ENCODE measurements at regions not wholly inside any gene's neighbourhood (a gene's known extent, or its start where the extent isn't known, plus 50 kb on each side); places are given as distances from the start of the nearest gene placed in this dataset.
"Not testable (repeated sequence)": the region's sequence is repeated elsewhere in the genome, so short reads cannot be mapped to it uniquely, and the experiment has no call there.

DNA sequence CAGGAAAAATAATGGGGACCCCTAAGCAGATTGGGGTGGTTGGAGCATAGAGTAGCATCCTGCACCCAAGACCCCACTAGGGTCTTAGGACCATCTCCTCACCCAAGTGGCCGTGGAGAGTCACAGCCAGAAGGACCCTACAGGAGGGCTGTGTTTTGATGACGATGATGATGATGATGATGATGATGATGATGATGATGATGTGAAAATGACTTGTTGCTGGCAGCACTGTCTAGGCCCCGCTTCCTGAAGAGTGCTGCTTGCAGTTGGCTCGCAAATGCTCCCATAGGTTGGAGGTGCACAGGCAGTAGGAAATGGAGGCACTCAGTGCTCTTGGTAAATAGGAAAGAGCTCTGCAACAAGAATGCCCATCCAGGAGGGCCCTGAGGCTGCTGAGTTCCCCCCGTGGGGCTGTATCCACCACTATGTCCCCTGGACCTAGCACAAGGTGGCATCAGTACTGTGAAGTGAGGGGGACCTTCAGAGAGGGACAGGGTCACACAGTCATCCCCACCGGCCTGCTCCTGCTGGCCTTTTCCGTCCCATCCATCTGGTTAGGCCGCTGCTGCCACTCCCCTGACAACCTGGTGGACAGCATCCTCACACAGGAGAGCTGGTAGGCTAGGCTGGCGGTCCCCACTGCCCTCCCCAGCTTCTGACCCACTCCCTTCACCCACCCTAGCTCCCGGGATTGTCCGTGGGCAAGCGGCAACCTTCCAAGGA lies 139.6 kb downstream of the FOXD2 start:
- no peak for DNase-seq

DNA sequence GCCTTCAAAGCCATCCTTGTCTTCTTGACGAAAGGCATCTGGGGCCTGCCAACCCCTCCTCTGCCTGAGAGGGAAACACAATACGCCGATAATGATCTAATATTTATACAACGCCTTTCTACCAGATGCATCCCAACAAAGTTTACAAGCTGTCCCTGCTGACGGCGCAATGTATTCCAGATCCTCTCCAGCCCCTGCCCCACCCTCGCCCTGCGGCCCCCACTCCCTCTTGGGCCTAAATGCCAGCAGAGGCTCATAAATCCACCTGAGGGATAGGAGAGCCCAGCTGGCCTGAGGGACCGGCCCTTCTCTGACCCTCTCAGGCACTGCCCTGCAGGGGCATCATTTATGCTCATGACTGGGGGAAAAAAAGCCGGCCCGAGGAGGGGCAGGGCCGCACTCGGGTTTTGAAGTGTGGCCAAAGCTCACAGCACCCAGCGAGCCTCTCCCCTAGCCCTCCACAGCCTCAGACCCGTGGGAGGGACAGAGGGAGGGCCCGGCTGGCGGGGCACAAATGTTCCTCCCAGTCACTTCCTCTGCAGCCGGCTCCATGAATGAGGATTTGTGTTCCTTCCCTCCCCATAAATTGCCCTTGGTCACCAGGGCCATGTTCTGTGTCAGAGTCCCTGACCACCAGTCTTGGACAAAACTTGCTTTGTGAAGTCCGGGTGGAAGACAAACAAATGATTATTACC lies 140.3 kb downstream of the FOXD2 start:
- DNase-seq = no peak

DNA sequence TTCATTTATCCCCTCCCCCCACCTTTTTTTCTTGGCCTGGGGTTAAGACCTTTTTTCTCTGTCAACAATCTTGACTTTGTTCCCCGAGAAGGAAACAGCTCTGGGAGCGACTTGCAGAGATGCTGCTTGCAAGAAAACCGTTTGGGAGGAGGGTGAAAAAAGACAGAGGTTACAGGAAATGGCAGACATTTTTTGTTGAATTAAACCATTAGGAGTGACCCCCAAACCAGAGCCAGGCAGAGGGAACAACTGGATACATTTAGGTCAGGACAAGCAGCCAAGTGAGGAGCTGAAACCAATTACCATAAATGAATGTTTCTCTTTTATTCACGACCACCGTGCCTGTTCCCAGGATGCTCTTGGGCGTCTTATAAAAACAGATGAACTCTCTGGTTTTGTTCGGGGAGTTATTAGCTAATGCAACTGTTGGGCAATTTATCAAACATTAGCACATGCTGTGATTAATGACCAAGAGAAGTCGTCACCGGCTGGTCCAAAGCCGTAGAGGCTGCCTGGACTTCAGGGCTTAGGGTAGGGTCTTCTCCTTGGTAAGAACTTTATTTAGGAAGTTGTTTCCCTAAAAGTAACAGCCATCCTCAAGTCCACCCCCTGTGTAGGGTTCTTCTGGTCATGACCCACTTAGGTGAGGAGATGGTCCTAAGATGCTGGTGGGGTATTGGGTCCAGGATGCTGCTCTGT lies 141.0 kb downstream of the FOXD2 start:
- DNase-seq = no peak

DNA sequence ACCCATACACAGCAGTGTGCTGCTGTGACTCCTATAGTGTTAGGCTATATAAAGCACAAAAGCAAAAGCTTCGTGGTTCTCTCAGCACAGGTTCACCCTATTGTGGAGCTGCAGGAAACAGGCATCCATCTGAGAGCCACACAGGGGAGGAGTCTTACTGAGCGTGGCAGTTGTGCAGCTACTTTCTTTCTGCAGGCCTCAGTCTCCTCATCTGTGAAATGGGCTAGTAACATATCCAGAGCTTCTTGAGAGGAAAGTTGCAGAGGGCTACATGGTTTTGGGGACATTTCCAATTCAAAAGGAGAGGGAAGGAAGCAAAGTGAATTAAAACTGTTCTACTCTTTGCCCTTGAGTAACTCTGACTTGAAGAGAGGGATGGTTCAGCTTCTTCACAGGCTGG lies 142.0 kb downstream of the FOXD2 start:
- no peak for DNase-seq

DNA sequence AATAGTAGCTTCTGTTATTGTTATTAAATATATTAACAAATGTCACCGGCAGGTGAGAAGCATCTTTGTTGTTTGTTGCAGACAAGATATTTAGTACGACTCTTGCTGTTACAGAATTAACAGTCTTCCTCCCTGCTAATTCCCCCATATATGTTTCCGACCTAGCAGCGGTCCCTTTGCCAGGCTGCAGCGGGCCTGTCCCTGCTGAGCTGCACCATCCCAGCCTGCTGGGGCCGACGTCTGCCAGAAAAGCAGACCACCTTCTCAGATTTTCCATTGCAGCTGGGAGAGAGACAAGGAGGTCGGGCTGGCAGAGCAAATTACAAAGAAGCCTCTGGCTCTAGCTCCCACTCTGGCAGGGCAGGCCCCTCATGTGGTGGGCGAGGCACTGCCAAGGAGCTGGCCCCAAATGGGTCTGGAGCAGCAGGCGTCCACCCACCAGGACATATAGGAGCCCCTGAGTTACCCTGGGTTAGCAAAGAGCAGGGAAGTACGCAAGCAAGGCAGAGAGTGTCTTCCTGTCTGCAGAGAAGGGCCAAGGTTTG lies 142.7 kb downstream of the FOXD2 start:
- DNase-seq = no peak

GRCh38 chr1:47582891-47583608 lies 145.2 kb downstream of the FOXD2 start:
- DNase-seq = no peak

GRCh38 chr1:47584249-47584648 lies 146.4 kb downstream of the FOXD2 start:
- DNase-seq = no peak

GRCh38 chr1:47585141-47585902 lies 147.5 kb downstream of the FOXD2 start:
- DNase-seq = no peak

DNA sequence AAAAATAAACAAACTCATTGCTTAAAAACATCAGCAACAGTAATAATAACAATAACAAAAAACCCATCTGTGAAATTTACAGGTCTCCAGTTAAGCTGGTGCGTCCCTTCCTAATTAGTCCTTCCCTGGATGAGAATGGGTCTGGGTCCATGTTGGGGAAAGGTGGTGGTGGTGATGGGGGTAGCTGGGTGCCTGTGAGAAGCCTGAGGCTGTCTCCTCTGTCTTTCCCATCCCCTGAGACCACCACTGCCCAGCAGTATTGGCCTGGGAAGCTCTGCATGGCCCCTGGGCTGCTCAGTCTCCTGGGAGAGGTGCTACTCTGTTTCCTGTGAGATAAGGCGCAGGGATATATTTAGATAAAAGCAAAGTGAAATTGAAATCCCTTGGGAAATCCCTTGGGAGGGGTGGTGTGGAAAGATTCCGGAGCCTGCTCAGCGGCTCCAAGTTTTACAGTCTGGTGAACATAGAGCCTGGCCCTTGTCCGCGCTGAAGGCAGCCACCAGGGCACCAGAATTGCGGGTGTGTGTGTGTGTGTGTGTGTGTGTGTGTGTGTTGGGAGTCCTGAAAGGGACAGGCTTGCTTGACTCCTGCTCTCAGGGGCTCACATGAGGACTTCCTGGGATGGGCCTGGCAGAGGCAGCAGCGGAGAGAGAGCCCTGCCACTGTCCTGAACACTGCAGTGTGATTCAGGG lies 150.2 kb downstream of the FOXD2 start:
- no peak for DNase-seq

DNA sequence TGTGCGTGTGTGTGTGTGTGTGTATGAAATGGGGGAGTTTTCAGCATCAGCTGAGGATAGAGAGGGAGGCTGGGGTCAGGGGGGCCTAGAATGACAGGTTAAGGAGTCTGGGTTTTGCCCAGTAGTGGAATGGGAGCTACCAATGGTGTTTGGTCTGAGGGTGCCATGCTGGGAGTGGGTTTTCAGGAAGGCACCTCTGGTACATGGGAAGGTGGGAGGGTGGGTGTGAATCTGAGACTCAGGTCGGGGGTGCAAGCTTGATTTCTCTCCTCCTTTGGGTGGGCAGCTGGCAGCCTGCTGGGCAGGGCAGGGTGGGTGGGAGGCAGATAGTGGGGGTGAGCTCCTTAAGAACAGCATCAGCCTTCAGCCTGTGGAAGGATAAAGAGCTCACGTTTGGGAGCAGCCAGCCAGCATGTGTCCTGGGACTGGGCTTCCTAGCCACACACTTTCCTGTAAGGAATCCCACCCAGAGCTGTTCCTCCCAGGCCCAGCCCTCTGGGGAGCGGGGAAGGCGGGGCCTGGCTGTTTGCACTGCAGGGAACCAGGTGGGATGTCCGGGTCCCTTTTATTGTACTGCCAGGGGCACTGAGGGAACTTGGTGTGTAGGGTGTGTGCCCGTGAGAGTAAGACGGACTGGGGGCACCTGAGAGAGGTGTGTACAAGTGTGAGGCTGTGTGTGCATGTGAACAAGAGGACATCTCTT lies 152.8 kb downstream of the FOXD2 start:
- no peak for DNase-seq

GRCh38 chr1:47591801-47592200 lies 154.0 kb downstream of the FOXD2 start:
- no peak for DNase-seq

GRCh38 chr1:47592296-47593012 lies 154.6 kb downstream of the FOXD2 start:
- DNase-seq = no peak

DNA sequence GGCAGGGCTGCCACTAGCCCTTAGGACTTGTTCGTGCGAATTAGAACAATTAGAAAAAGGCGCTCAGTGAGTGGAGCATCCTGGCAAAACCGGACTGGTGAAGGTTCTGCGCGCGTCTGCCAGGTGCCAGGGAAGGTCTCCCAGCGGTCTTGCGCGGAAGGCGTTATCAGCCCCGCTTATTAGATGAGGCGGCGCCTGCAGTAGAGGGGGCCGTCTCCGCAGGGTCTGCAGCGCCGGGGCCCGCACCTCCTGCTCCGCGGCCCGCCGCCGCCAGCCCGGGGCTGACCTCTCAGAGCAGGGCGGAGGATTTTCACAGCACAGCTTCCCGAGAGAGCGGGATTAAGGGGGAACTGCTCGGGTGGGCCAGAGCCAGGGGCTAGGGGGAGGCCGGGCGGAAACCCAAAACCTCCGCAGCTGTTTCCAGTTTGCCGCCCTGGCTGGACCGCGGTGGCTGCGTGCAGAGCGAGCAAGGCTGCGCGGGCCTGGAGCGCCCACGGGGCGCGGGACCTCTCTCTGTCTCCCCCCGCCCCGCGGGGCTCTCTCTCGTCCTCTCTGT lies 155.2 kb downstream of the FOXD2 start:
- DNase-seq = no peak

DNA sequence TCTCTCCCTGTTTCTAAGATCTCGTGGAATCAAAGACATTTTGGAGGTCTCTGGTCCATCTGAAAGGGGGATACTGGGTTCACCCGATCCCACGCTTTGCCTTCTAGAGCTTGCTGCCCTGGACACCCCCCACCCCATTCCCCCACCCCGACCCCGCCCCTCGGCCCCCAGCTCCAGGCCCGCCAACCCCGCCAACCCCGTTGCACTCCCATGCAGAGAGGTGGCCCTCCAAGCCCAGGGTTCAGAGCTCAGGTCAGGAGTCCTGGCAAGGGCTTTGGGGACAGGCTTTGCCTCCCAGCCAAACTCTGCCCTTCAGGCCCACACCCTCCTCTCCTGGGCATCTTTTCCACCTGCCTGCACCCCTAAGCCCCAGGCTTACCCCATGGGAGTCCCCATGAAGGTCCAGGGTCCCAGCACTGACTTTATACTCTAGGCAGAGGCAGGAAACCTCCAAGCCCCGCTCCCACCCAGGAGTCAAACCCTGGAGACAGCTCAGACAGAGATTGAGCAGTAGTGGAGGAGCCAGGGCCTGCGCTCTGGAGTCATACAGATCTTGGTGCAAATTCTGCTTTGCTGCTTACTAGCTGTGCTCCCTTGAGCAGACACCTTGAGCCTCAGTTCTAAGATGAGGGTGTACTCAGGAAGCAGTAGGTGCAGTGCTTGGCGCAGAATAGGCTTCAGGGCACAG lies 155.9 kb downstream of the FOXD2 start:
- no peak for DNase-seq

- DNase-seq = no peak
Measured at GRCh38 chr1:47594627-47595026, 156.8 kb downstream of the FOXD2 start.

DNA sequence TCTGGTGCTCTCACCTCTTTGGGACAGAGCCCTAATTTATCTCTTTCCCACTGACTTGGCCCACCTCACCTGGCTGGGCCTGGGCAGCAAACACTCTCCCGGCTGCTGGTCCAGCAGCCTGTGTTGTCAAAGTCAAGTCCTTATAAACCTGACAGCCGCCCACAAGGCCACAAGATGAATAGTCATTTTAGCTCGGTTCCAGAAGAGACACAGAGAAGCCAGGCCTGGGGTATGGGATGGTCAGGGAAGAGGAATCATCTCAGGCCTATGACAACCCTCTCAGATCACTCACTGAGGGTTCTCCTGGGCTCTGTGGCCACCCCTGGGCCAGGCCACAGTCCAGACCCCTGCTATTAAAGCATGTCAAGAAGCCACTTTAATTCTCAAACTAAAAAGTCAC lies 158.5 kb downstream of the FOXD2 start:
- DNase-seq = no peak

DNA sequence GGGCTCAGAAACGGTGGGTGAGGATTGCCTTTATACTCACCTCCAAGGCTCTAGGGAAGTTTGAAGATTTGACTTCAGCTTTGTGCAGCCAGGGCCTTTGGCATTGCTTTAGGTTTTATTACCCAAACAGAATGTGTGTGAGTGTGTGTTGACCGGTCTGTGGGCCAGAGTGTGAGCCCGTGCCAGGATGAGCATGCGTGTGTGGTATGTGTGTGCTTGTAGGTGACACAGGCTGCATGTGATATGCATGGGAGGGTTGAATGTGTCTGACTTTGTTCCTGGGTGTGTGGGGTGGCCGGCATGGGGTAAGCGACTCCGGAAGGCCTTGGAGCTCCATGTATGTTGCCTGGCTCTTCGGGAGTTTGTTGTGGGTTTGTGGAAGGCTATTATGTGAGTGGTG lies 160.5 kb downstream of the FOXD2 start:
- no peak for DNase-seq

GRCh38 chr1:47599777-47600176 lies 161.9 kb downstream of the FOXD2 start:
- DNase-seq = no peak

DNA sequence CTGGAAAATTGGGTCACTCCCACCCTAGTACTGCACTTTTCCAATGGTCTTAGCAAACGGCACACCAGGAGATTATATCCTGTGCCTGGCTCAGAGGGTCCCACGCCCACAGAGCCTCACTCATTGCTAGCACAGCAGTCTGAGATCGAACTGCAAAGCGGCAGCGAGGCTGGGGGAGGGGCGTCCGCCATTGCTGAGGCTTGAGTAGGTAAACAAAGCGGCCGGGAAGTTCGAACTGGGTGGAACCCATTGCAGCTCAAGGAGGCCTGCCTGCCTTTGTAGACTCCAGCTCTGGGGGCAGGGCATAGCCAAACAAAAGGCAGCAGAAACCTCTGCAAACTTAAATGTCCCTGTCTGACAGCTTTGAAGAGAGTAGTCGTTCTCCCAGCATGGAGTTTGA lies 164.6 kb downstream of the FOXD2 start:
- DNase-seq = not testable (repeated sequence)
